ENCODE measurements at regions not wholly inside any gene's neighbourhood (a gene's known extent, or its start where the extent isn't known, plus 50 kb on each side); places are given as distances from the start of the nearest gene placed in this dataset.

GRCh38 chr6:142500250-142500786 lies 198.5 kb downstream of the ADGRG6 start:
- no peak for DNase-seq (ENCODE audit: low read depth)

GRCh38 chr6:142501795-142502194 lies 200.0 kb downstream of the ADGRG6 start:
- no peak for DNase-seq (ENCODE audit: low read depth)

- no peak for DNase-seq (ENCODE audit: low read depth)
These were observed 205.3 kb downstream of the ADGRG6 start for GRCh38 chr6:142507065-142507464.

GRCh38 chr6:142510211-142510610 lies 208.4 kb downstream of the ADGRG6 start:
- DNase-seq (ENCODE audit: low read depth), result no peak

- DNase-seq (ENCODE audit: low read depth), result no peak
These were observed 216.3 kb downstream of the ADGRG6 start for GRCh38 chr6:142518126-142518525.

- no peak for DNase-seq (ENCODE audit: low read depth)
These were observed 217.0 kb downstream of the ADGRG6 start for GRCh38 chr6:142518761-142519160.

GRCh38 chr6:142521791-142522190 lies 220.0 kb downstream of the ADGRG6 start:
- no peak for DNase-seq (ENCODE audit: low read depth)

- no peak for DNase-seq (ENCODE audit: low read depth)
These were observed 221.9 kb downstream of the ADGRG6 start for GRCh38 chr6:142523515-142524375.

- no peak for DNase-seq (ENCODE audit: low read depth)
These were observed 228.8 kb downstream of the ADGRG6 start for GRCh38 chr6:142530566-142530965.

GRCh38 chr6:142531727-142532126 lies 229.9 kb downstream of the ADGRG6 start:
- DNase-seq (ENCODE audit: low read depth), result peak; percentile 36

GRCh38 chr6:142534076-142534475 lies 232.3 kb downstream of the ADGRG6 start:
- no peak for DNase-seq (ENCODE audit: low read depth)

GRCh38 chr6:142534484-142534883 lies 232.7 kb downstream of the ADGRG6 start:
- no peak for DNase-seq (ENCODE audit: low read depth)

GRCh38 chr6:142537612-142538478 lies 236.0 kb downstream of the ADGRG6 start:
- peak; percentile 59 for DNase-seq (ENCODE audit: low read depth)

GRCh38 chr6:142542704-142543233 lies 241.0 kb downstream of the ADGRG6 start:
- DNase-seq (ENCODE audit: low read depth), result no peak

GRCh38 chr6:142543606-142544005 lies 241.8 kb downstream of the ADGRG6 start:
- DNase-seq (ENCODE audit: low read depth), result no peak

- DNase-seq (ENCODE audit: low read depth), result no peak
These were observed 242.5 kb downstream of the ADGRG6 start for GRCh38 chr6:142544199-142544838.

- no peak for DNase-seq (ENCODE audit: low read depth)
These were observed 243.3 kb downstream of the ADGRG6 start for GRCh38 chr6:142545147-142545546.

GRCh38 chr6:142548566-142548965 lies 246.8 kb downstream of the ADGRG6 start:
- no peak for DNase-seq (ENCODE audit: low read depth)

GRCh38 chr6:142550310-142551063 lies 248.7 kb downstream of the ADGRG6 start:
- no peak for DNase-seq (ENCODE audit: low read depth)

GRCh38 chr6:142551274-142551811 lies 249.5 kb downstream of the ADGRG6 start:
- DNase-seq (ENCODE audit: low read depth), result no peak

GRCh38 chr6:142558786-142559185 lies 257.0 kb downstream of the ADGRG6 start:
- no peak for DNase-seq (ENCODE audit: low read depth)

Measured in HS-27A (cell line).